ENCODE measurements at regions not wholly inside any gene's neighbourhood (a gene's known extent, or its start where the extent isn't known, plus 50 kb on each side); places are given as distances from the start of the nearest gene placed in this dataset.

- Histone ChIP-seq H3K9me3 (ENCODE audit: control insufficient read depth, insufficient read depth, low read depth, low read length) (no peaks in the 10 kb centered on the region), H3K36me3 (ENCODE audit: control insufficient read depth, insufficient read depth, low read length) (no peaks in the 10 kb centered on the region), H3K4me3 (ENCODE audit: low read depth in 2 of 2, low read length in 2 of 2) (no peak overlapping the region), H3K4me1 (ENCODE audit: control insufficient read depth, insufficient read depth, low read length) (no peaks in the 10 kb centered on the region), H3K27ac (ENCODE audit: low read length) (no peak overlapping the region), H3K27me3 (ENCODE audit: control insufficient read depth, insufficient read depth, low read length) (no peaks in the 10 kb centered on the region)
- DNase-seq (ENCODE audit: low read depth, low spot score) (no peak), ATAC-seq (no peak)
- TF ChIP-seq POLR2AphosphoS5 (IDR thresholded peaks at IDR 0.05; ENCODE audit: low read depth, low read length) (no peak), REST (IDR thresholded peaks at IDR 0.05; ENCODE audit: insufficient read depth in 1 of 2, low read depth in 2 of 2, low read length in 1 of 2) (no peak), TCF7L2 (IDR thresholded peaks at IDR 0.05; ENCODE audit: low read depth, low read length) (no peak), SIN3A (IDR thresholded peaks at IDR 0.05; ENCODE audit: borderline replicate concordance, insufficient read depth, low read depth, low read length) (no peak)
- TF ChIP-seq, protein P1, sequence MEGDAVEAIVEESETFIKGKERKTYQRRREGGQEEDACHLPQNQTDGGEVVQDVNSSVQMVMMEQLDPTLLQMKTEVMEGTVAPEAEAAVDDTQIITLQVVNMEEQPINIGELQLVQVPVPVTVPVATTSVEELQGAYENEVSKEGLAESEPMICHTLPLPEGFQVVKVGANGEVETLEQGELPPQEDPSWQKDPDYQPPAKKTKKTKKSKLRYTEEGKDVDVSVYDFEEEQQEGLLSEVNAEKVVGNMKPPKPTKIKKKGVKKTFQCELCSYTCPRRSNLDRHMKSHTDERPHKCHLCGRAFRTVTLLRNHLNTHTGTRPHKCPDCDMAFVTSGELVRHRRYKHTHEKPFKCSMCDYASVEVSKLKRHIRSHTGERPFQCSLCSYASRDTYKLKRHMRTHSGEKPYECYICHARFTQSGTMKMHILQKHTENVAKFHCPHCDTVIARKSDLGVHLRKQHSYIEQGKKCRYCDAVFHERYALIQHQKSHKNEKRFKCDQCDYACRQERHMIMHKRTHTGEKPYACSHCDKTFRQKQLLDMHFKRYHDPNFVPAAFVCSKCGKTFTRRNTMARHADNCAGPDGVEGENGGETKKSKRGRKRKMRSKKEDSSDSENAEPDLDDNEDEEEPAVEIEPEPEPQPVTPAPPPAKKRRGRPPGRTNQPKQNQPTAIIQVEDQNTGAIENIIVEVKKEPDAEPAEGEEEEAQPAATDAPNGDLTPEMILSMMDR (IDR thresholded peaks at IDR 0.05) = no peak
- CTCF ChIA-PET = no interaction called here
- in situ Hi-C loops (cut with HindIII; ENCODE audit: low pct_unique_long_range_greater_than_20kb, low sequenced_read_pairs) (no loop called here), intact Hi-C loops (cut with micrococcal nuclease; ENCODE audit: unreplicated experiment) (no loop called here)
- POLR2A ChIA-PET = no interaction called here
- no TSS peak for BruUV-seq (replicated peaks)
Measured at GRCh38 chr9:115254287-115255180, 136.6 kb upstream of the TNC start.

- ChIA-PET POLR2A (no interaction called here), CTCF (no interaction called here)
- Histone ChIP-seq H3K36me3 (ENCODE audit: control insufficient read depth, insufficient read depth, low read length) (no peaks in the 10 kb centered on the region), H3K4me3 (ENCODE audit: low read depth in 2 of 2, low read length in 2 of 2) (no peak overlapping the region), H3K4me1 (ENCODE audit: control insufficient read depth, insufficient read depth, low read length) (no peaks in the 10 kb centered on the region), H3K27me3 (ENCODE audit: control insufficient read depth, insufficient read depth, low read length) (no peaks in the 10 kb centered on the region), H3K27ac (ENCODE audit: low read length) (no peak overlapping the region), H3K9me3 (ENCODE audit: control insufficient read depth, insufficient read depth, low read depth, low read length) (no peaks in the 10 kb centered on the region)
- TF ChIP-seq, protein P1 (IDR thresholded peaks at IDR 0.05) = no peak
- TF ChIP-seq TCF7L2 (IDR thresholded peaks at IDR 0.05; ENCODE audit: low read depth, low read length) (no peak), POLR2AphosphoS5 (IDR thresholded peaks at IDR 0.05; ENCODE audit: low read depth, low read length) (no peak), SIN3A (IDR thresholded peaks at IDR 0.05; ENCODE audit: borderline replicate concordance, insufficient read depth, low read depth, low read length) (no peak), REST (IDR thresholded peaks at IDR 0.05; ENCODE audit: insufficient read depth in 1 of 2, low read depth in 2 of 2, low read length in 1 of 2) (no peak)
- ATAC-seq (no peak), DNase-seq (ENCODE audit: low read depth, low spot score) (no peak)
- in situ Hi-C loops (cut with HindIII; ENCODE audit: low pct_unique_long_range_greater_than_20kb, low sequenced_read_pairs) = no loop called here
- no TSS peak for BruUV-seq (replicated peaks)
- intact Hi-C loops (cut with micrococcal nuclease; ENCODE audit: unreplicated experiment) = no loop called here
Measured at GRCh38 chr9:115261656-115262081, 143.7 kb upstream of the TNC start.
